Kidney epithelial cell (primary cell): ENCODE measurements at regions not wholly inside any gene's neighbourhood (a gene's known extent, or its start where the extent isn't known, plus 50 kb on each side); places are given as distances from the start of the nearest gene placed in this dataset.

Source experiments
- DNase-seq: peaks from one replicate; pipeline ENCODE4 v3.0.0-alpha.2; 2010; ENCODE audit warnings: low read depth
- H3K27me3 ChIP-seq: 2 replicates; pipeline ENCODE4 v1.6.0; 2011; ENCODE audit warnings: low read length; ENCODE audit not compliant: control insufficient read depth, insufficient read depth
- H3K36me3 ChIP-seq: 2 replicates; pipeline ENCODE4 v1.5.1; 2011; ENCODE audit warnings: low read length; ENCODE audit not compliant: control insufficient read depth, insufficient read depth
- H3K4me3 ChIP-seq: 2 replicates; pipeline ENCODE4 v1.5.1; 2011; ENCODE audit warnings: low read depth, mild to moderate bottlenecking, control low read depth, low read length
- CTCF ChIP-seq: IDR thresholded peaks from 2 replicates; pipeline ENCODE4 v1.5.1; 2011; ENCODE audit warnings: mild to moderate bottlenecking, moderate library complexity, low read length, control low read depth, inconsistent platforms; ENCODE audit not compliant: insufficient read depth, poor library complexity, severe bottlenecking

GRCh38 chr13:61706899-61707298, 291.2 kb upstream of the PCDH20 start:
- H3K36me3 ChIP-seq: no peaks in the 10 kb centered on the region
- no peak for TF ChIP-seq CTCF
- no peak for DNase-seq
- H3K4me3 ChIP-seq: no peak overlapping the region
- H3K27me3 ChIP-seq: no peaks in the 10 kb centered on the region

GRCh38 chr13:61700620-61701019, 285.0 kb upstream of the PCDH20 start:
- H3K27me3 ChIP-seq: no peaks in the 10 kb centered on the region
- no peaks in the 10 kb centered on the region for H3K36me3 ChIP-seq
- TF ChIP-seq CTCF: no peak
- H3K4me3 ChIP-seq: no peak overlapping the region
- no peak for DNase-seq

- no peak for DNase-seq
- no peaks in the 10 kb centered on the region for H3K36me3 ChIP-seq
- H3K4me3 ChIP-seq: no peak overlapping the region
- no peaks in the 10 kb centered on the region for H3K27me3 ChIP-seq
- no peak for TF ChIP-seq CTCF
These were observed 284.5 kb upstream of the PCDH20 start for GRCh38 chr13:61700181-61700580.

GRCh38 chr13:61696676-61697075, 281.0 kb upstream of the PCDH20 start:
- no peak for TF ChIP-seq CTCF
- DNase-seq: no peak
- Histone ChIP-seq H3K27me3 (no peaks in the 10 kb centered on the region), H3K36me3 (no peaks in the 10 kb centered on the region), H3K4me3 (no peak overlapping the region)

- TF ChIP-seq CTCF: no peak
- H3K4me3 ChIP-seq: no peak overlapping the region
- H3K36me3 ChIP-seq: no peaks in the 10 kb centered on the region
- no peaks in the 10 kb centered on the region for H3K27me3 ChIP-seq
- peak; percentile 55 for DNase-seq
These were observed 279.5 kb upstream of the PCDH20 start for GRCh38 chr13:61695147-61695546.

- no peaks in the 10 kb centered on the region for H3K36me3 ChIP-seq
- H3K4me3 ChIP-seq: no peak overlapping the region
- no peak for TF ChIP-seq CTCF
- no peak for DNase-seq
- H3K27me3 ChIP-seq: no peaks in the 10 kb centered on the region
These were observed 277.0 kb upstream of the PCDH20 start for GRCh38 chr13:61692691-61693090.
